Activated naive CD4-positive, alpha-beta T cell treated with anti-CD3 and anti-CD28 coated beads, Interleukin-2, amount 50 U/mL, for 72 hours (primary cell): ENCODE measurements at regions not wholly inside any gene's neighbourhood (a gene's known extent, or its start where the extent isn't known, plus 50 kb on each side); places are given as distances from the start of the nearest gene placed in this dataset.

Experiments
- ATAC-seq, 2 donors: fragments of 150-1000 bp; cut with Tn5 transposase; 2 replicates each; pipeline ENCODE4 v1.10.0; 2021; ENCODE audit warnings: mild to moderate bottlenecking in 2 of 2, moderate library complexity in 2 of 2
- DNase-seq, 2 donors: peaks; one replicate each; pipeline ENCODE4 v3.0.0; 2021 to 2022; ENCODE audit warnings: low spot score in 2 of 2
- H3K27ac Mint-ChIP-seq, 2 donors: one replicate each; pipeline ENCODE4 v1.8.0; 2022; ENCODE audit warnings: mild to moderate bottlenecking in 2 of 2, mixed read lengths in 2 of 2
- H3K36me3 Mint-ChIP-seq, 2 donors: one replicate each; pipeline ENCODE4 v1.8.0; 2022; ENCODE audit warnings: mixed read lengths in 2 of 2
- H3K9me3 Mint-ChIP-seq, 2 donors: one replicate each; pipeline ENCODE4 v1.8.0; 2022; ENCODE audit warnings: mixed read lengths in 2 of 2

DNA sequence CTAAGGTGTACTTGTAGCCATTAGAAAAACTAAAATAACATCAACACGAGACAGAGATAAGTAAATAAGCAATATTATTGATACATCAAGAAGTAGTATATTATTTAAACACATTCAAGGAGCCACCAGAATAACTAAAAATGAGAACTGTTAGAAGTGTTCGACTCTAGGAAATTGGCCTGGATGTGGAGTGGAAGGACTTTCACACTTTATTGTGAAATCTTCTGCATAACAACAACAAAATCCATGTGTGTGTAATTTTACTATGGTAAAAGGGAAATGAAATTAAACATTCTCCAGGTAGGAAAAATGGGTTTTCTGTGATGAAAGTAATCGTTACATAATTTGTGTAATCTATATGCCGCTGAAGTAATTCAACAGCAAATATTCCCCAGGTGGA, 96.3 kb upstream of the RNF152 start:
- no peaks in the 10 kb centered on the region for H3K9me3 Mint-ChIP-seq
- ATAC-seq = no peak
- no peaks in the 10 kb centered on the region for H3K36me3 Mint-ChIP-seq
- H3K27ac Mint-ChIP-seq = no peak overlapping the region
- DNase-seq = no peak

- ATAC-seq (no peak), DNase-seq (no peak)
- Mint-ChIP-seq H3K27ac (no peak overlapping the region), H3K36me3 (no peaks in the 10 kb centered on the region), H3K9me3 (no peaks in the 10 kb centered on the region)
Measured at GRCh38 chr18:61988100-61988499, 95.3 kb upstream of the RNF152 start.

DNA sequence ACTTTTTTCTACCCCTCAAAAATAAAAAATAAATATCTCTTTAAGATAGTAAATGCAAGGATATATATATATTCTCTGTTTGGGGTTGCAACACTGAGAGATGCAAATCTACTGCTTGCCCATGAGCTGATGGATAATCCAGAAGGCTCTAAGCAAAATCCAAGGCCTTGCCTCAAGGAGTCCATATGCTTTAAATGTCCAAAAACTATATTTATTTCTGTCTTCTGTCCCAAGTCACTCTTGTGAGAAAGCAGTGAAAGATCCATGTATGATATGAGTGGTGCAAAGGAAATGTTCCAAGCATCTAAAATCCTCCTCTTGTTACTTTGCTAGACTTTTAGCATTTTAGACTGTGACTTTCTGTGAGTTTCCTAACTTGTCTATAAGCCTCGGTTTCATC, 92.9 kb upstream of the RNF152 start:
- Mint-ChIP-seq H3K9me3 (no peaks in the 10 kb centered on the region), H3K36me3 (no peaks in the 10 kb centered on the region), H3K27ac (no peak overlapping the region)
- ATAC-seq (no peak), DNase-seq (no peak)

DNA sequence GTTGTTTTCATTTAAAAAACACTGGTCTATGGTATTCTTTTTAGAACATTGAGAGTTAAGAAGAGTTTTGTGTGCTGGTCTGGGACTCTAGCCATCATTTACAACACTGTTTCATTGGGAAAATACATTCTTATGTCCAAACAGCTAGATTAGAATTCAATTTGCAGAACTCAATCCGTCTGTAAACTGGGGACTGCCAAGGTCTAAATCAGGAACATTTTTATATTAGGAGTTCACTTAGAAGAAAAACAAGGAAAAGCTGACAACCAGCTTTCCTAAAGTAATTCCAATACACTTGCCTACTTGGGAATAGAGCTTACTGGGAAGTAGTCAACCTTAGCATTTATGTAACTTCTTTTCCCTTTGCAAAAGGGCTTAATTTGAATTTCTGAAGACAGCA, 91.5 kb upstream of the RNF152 start:
- H3K36me3 Mint-ChIP-seq = no peaks in the 10 kb centered on the region
- no peak overlapping the region for H3K27ac Mint-ChIP-seq
- no peak for ATAC-seq
- H3K9me3 Mint-ChIP-seq = no peaks in the 10 kb centered on the region
- no peak for DNase-seq

- Mint-ChIP-seq H3K36me3 (no peaks in the 10 kb centered on the region), H3K9me3 (no peaks in the 10 kb centered on the region), H3K27ac (no peak overlapping the region)
- ATAC-seq (no peak), DNase-seq (no peak)
Measured at GRCh38 chr18:61982475-61982874, 89.7 kb upstream of the RNF152 start.

- peak in 1 of 2 donors; percentile 66 for ATAC-seq
- Mint-ChIP-seq H3K27ac (no peak overlapping the region), H3K36me3 (no peaks in the 10 kb centered on the region), H3K9me3 (peaks cover 4 to 5% of the 10 kb centered on the region in 2 donors)
- DNase-seq = no peak
Measured at GRCh38 chr18:61980355-61980754, 87.5 kb upstream of the RNF152 start.

GRCh38 chr18:61975526-61976326, 82.9 kb upstream of the RNF152 start:
- ATAC-seq = peak; percentile 61 to 85
- Mint-ChIP-seq H3K9me3 (peaks cover 5 to 13% of the 10 kb centered on the region in 2 donors), H3K27ac (peak overlapping the region; percentile 41 to 45), H3K36me3 (peaks cover 0 to 6% of the 10 kb centered on the region in 2 donors)
- DNase-seq = peak in 1 of 2 donors; percentile 15

DNA sequence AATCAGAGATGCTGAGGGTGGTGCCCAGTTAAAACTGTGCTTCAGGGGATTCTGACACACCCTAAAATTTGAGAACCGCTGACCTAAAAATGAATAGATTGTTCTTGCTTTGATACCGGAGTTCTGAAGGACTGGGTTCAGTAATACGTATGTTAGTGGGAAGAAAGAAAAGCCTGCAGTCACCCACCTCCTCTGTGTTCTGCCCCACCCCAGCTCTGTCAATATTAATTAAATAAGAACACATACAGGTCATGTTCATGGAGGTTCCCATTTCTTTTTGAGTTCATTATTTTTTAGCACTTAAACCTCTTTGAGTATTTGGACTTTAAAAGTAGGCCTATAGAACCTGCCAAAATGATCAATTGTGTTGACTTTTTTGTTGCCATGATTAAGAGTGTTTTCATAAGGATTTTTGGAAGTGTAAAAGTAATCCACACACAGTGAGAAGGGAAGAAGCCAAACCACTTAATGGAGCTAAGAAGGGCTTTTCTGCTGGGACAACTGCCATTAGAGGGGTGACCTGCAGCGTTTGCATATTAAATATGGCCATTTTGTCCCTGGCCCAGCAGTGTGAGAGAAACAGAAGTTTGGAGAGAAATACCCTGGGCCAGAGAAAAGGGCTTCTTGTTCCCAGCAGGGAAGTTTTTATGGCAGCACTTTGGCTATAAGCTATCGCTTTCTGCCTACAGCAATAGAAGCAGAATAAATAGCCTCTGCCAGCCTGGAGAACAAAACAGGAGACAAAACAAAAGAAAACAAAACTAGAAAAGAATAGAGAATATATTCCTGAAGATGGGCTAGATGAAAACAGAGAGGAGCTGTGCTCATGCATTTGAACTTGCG, 80.7 kb upstream of the RNF152 start:
- peak overlapping the region in 1 of 2 donors; percentile 65 for H3K27ac Mint-ChIP-seq
- ATAC-seq (no peak), DNase-seq (no peak)
- peaks cover 0 to 6% of the 10 kb centered on the region in 2 donors for H3K36me3 Mint-ChIP-seq
- H3K9me3 Mint-ChIP-seq = peaks cover 5 to 13% of the 10 kb centered on the region in 2 donors

DNA sequence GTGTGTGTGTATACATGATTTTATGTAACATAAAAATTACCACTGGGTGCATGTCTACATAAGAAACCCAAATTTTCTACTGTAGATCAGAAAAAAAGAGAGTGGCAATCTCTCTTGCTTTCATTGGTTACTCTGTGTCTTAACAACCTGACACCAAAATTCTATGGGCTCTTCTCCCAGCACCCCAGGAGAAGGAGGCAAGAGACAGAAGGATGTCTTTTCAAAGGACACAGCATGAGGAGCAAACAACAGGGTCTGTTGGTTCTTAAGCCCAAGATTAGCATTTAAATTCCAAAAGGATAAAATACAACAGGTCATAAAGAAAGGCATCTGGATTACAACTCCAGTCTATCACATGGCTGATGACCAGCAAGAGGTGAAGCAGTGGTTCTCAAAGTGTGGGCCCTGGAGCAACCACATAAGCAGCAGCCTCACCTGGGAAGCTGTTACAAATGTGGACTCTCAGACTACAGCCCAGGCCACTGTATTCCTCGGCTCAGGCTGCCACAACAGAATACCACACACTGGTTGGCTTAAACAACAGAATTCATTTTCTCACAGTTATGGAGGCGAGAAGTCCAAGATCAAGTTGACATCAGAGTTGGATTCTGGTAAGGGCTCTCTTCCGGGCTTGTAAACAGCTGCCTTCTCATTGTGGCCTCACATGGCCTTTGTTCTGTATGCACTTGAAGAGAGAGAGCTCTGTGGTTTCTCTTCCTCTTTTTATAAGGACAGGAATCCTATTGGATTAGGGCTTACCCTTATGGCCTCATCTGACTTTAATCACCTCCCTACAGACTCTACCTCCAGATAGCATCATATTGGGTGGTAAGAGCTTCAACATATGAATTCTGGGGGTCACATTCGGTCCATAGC, 79.8 kb upstream of the RNF152 start:
- DNase-seq = no peak
- Mint-ChIP-seq H3K36me3 (peaks cover 0 to 6% of the 10 kb centered on the region in 2 donors), H3K27ac (no peak overlapping the region), H3K9me3 (peaks cover 5 to 13% of the 10 kb centered on the region in 2 donors)
- ATAC-seq = peak; percentile 39 to 47

DNA sequence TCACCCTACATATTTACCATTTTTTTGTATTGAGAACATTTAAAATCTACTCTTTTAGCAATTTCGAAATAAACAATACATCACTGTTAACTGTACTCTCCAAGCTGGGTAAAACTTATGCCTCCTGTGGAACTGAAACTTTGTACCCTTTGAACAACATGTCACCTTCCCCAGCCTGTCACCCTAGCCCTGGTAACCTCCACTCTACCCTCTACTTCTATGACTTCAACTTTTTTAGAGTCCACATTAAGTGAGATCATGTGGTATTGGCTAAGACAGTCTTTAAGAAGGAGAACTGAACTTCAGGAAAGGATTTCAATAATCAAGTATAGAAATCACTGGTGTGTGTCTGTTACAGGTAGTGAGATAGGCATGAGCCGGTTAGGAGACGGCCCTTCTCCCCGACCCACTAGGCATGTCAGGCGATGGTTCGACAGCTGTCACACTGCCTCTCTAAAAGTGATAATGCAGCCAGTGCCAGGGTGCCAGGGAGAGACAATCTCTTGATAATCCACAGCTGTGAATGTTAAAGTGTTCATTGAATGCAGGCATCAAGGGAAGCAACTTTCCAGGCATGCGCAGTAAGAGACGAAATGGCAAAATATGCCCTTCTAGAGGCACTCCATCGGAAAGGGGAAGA, 74.6 kb upstream of the RNF152 start:
- Mint-ChIP-seq H3K27ac (no peak overlapping the region), H3K9me3 (no peaks in the 10 kb centered on the region), H3K36me3 (no peaks in the 10 kb centered on the region)
- no peak for DNase-seq
- no peak for ATAC-seq

DNA sequence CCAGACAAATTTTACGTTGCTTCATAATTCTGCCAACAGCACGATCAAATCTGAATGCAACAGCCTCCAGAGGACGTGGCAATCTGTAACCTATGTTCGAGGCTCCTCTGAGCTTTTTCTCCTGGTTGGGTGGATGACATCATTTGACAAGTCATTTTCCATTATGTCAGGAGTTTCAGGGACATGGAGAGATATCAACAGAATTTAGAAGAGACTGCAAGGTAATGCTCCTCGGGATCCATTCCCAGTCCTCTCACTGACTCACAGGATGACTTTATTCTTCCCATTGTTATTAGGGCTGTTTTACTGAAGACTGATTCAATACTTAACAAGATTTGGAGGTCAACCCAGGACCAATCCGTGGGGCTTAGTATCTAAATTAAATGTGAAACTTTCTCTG, 72.5 kb upstream of the RNF152 start:
- Mint-ChIP-seq H3K36me3 (no peaks in the 10 kb centered on the region), H3K9me3 (no peaks in the 10 kb centered on the region), H3K27ac (no peak overlapping the region)
- no peak for DNase-seq
- ATAC-seq = no peak

DNA sequence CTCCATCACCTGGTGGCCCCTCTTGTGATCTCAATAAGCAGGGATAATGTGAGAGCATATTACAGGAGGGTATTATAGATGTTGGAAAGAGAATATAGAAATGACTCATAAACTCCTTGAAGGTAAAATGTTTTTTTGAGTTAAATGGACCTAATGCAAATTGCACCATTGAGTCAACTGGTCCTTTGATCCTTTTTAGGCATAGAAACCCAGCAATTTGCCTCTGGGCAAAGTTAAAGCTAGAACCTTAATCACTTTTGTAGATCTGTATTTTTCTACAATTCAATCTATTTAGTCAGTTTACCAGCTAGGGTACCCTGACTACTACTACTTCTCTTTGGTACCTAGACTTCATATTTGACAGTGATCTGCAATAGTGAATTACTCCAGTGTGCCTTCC, 71.8 kb upstream of the RNF152 start:
- Mint-ChIP-seq H3K27ac (no peak overlapping the region), H3K9me3 (no peaks in the 10 kb centered on the region), H3K36me3 (no peaks in the 10 kb centered on the region)
- no peak for ATAC-seq
- DNase-seq = no peak

GRCh38 chr18:61963705-61964104, 70.9 kb upstream of the RNF152 start:
- Mint-ChIP-seq H3K36me3 (no peaks in the 10 kb centered on the region), H3K9me3 (no peaks in the 10 kb centered on the region), H3K27ac (no peak overlapping the region)
- DNase-seq = no peak
- no peak for ATAC-seq

GRCh38 chr18:61957801-61958516, 65.2 kb upstream of the RNF152 start:
- H3K36me3 Mint-ChIP-seq = no peaks in the 10 kb centered on the region
- no peak for ATAC-seq
- no peak overlapping the region for H3K27ac Mint-ChIP-seq
- DNase-seq = no peak
- no peaks in the 10 kb centered on the region for H3K9me3 Mint-ChIP-seq

GRCh38 chr18:61955644-61956043, 62.8 kb upstream of the RNF152 start:
- H3K27ac Mint-ChIP-seq = no peak overlapping the region
- ATAC-seq (no peak), DNase-seq (no peak)
- H3K9me3 Mint-ChIP-seq = no peaks in the 10 kb centered on the region
- no peaks in the 10 kb centered on the region for H3K36me3 Mint-ChIP-seq
